ENCODE measurements at regions not wholly inside any gene's neighbourhood (a gene's known extent, or its start where the extent isn't known, plus 50 kb on each side); places are given as distances from the start of the nearest gene placed in this dataset.
"Not testable (repeated sequence)": the region's sequence is repeated elsewhere in the genome, so short reads cannot be mapped to it uniquely, and the experiment has no call there.

DNA sequence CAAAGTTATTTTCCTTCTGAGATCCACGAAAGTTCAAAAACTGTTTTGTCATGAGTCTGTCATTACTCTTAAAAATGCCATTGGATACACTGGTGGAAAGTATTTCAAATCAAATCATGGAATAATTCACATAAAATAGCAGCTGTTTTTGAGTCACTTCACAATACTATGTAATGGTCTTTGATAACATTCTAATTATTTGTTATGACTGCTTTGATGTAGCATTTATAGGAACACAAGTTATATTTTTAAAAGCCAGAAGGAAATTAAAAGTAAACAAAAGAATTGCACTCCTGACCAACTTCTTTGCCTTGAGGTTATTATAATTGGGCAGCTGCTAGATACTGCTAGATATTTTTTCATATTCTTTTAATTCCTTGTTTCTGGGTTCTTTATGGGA is 473.2 kb downstream of the CCER1 start:
- DNase-seq (ENCODE audit: low read depth), result no peak
- no peak overlapping the region for H3K4me3 ChIP-seq (ENCODE audit: low read length)
- no peak for TF ChIP-seq CTCF (conservative IDR thresholded peaks at IDR 0.05; ENCODE audit: low read depth, low read length)

GRCh38 chr12:90479237-90479636 is 475.7 kb downstream of the CCER1 start:
- DNase-seq (ENCODE audit: low read depth), result no peak
- no peak overlapping the region for H3K4me3 ChIP-seq (ENCODE audit: low read length)
- TF ChIP-seq CTCF (conservative IDR thresholded peaks at IDR 0.05; ENCODE audit: low read depth, low read length), result no peak

GRCh38 chr12:90473831-90474230 is 481.1 kb downstream of the CCER1 start:
- no peak overlapping the region for H3K4me3 ChIP-seq (ENCODE audit: low read length)
- TF ChIP-seq CTCF (conservative IDR thresholded peaks at IDR 0.05; ENCODE audit: low read depth, low read length), result no peak
- no peak for DNase-seq (ENCODE audit: low read depth)

GRCh38 chr12:90460681-90461080 is 494.3 kb downstream of the CCER1 start:
- DNase-seq (ENCODE audit: low read depth), result no peak
- no peak for TF ChIP-seq CTCF (conservative IDR thresholded peaks at IDR 0.05; ENCODE audit: low read depth, low read length)

GRCh38 chr12:90456248-90456647 is 498.7 kb downstream of the CCER1 start:
- no peak for TF ChIP-seq CTCF (conservative IDR thresholded peaks at IDR 0.05; ENCODE audit: low read depth, low read length)
- no peak for DNase-seq (ENCODE audit: low read depth)
- H3K4me3 ChIP-seq (ENCODE audit: low read length), result no peak overlapping the region

More at GRCh38 chr12:90460681-90461080, 494.3 kb downstream of the CCER1 start:
- no peak overlapping the region for H3K4me3 ChIP-seq (ENCODE audit: low read length)

- no peak for TF ChIP-seq CTCF (conservative IDR thresholded peaks at IDR 0.05; ENCODE audit: low read depth, low read length)
- no peak for DNase-seq (ENCODE audit: low read depth)
- no peak overlapping the region for H3K4me3 ChIP-seq (ENCODE audit: low read length)
Observed at GRCh38 chr12:90455756-90456155, 499.2 kb downstream of the CCER1 start.

- TF ChIP-seq CTCF (conservative IDR thresholded peaks at IDR 0.05; ENCODE audit: low read depth, low read length), result no peak
- no peak overlapping the region for H3K4me3 ChIP-seq (ENCODE audit: low read length)
- no peak for DNase-seq (ENCODE audit: low read depth)
Observed at GRCh38 chr12:90449611-90450010, 505.4 kb downstream of the CCER1 start.

- not testable (repeated sequence) for DNase-seq (ENCODE audit: low read depth); H3K4me3 ChIP-seq (ENCODE audit: low read length)
Observed at GRCh38 chr12:90443466-90443865, 511.5 kb downstream of the CCER1 start.

All from retinal pigment epithelial cell (primary cell).